Fibroblast of the aortic adventitia (primary cell): ENCODE measurements at regions not wholly inside any gene's neighbourhood (a gene's known extent, or its start where the extent isn't known, plus 50 kb on each side); places are given as distances from the start of the nearest gene placed in this dataset.

Experiments used
- DNase-seq: peaks from one replicate; pipeline ENCODE4 v3.0.0-alpha.2; 2010; ENCODE audit warnings: low read depth
- H3K4me3 ChIP-seq: 2 replicates; pipeline ENCODE4 v1.5.1; 2011; ENCODE audit warnings: low read depth, mild to moderate bottlenecking, control low read depth, low read length, moderate library complexity
- CTCF ChIP-seq: IDR thresholded peaks from 2 replicates; pipeline ENCODE4 v1.5.1; 2011; ENCODE audit warnings: mild to moderate bottlenecking, low read length, control low read depth, inconsistent platforms; ENCODE audit not compliant: insufficient read depth

DNA sequence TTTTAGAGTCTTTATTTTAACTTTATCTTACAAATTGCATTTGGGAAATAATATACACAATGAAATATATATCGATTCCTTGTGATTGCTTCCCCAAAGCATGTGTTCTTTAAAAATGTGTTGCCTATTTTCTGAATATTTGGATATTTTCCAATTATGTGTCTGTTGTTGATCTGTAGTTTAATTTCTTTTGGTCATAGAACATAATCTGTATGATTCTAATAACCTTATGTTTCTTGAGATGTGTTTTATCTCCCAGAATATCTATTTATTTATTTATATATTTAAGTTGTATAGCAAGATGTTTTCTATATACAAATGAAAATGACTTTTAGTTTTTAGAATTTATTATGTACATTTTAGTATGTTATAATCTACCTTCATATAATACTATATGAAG is 710.8 kb upstream of the PCDH20 start:
- no peak for DNase-seq
- no peak for TF ChIP-seq CTCF
- no peak overlapping the region for H3K4me3 ChIP-seq

GRCh38 chr13:62125451-62125850 is 709.8 kb upstream of the PCDH20 start:
- DNase-seq, result no peak
- H3K4me3 ChIP-seq, result no peak overlapping the region
- TF ChIP-seq CTCF, result no peak

DNA sequence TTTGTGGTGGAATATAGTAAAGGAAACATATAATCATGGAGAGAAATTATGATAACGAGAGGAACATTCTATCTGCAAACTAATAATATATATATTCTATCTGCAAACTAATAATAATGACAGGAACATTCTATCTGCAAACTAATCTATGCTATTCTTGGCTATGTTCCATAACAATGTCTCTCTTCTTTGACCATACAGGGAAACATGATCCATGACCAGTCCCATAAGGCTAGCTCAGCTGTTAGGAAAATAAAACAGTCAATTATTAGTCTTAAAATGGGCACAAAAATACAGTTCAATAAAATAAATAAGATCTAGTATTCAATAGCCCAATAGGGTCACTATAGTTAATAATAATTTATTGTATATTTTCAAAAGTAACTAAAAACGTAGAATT is 707.8 kb upstream of the PCDH20 start:
- TF ChIP-seq CTCF, result no peak
- DNase-seq, result no peak
- no peak overlapping the region for H3K4me3 ChIP-seq

GRCh38 chr13:62122434-62122833 is 706.8 kb upstream of the PCDH20 start:
- TF ChIP-seq CTCF, result no peak
- DNase-seq, result no peak

DNA sequence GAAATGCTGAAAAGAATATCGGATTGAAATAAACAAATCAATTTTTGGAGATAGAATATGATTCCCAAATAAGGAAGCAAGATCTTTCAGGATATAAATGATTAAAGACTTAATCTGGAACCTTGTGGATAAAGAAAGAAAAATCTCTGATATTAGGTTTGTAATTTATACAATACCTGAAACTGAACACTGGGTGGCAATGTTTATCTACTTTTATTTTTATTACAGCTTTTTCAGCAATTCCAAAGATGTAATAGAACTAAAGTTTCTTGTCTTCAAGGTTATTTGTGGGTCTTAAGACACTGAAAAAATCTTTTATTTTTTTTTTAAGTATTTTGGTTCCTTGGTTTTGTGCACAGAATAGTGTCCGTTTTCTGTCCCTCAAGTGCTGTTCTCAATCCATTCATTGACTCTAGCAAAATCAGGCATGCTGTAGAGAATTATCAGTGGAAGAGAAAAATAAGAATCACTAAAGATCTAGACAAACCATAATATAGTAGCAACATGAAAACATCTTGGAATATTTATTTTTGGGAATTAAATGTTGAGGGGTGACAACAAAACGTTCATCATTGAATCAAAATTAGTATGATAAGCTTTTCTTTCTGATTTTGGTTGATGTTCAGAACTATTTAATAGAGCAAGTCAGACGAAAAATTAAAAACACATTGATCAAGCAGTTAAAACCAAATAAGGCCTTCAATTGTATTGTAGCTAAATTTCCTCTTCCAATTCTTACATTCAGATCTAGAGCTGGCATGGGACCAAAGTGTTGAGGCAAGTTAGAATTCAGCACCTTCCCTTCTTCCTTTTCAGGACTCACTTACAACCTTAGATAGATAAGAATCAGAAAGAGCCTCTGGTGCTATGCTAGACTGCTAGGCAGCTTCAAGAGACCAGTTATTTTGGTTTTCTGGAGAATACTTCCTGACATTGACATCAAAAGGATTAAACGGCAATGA is 704.4 kb upstream of the PCDH20 start:
- TF ChIP-seq CTCF, result no peak
- peak; percentile 2 for DNase-seq
- no peak overlapping the region for H3K4me3 ChIP-seq

More at GRCh38 chr13:62122434-62122833, 706.8 kb upstream of the PCDH20 start:
- H3K4me3 ChIP-seq, result no peak overlapping the region

DNA sequence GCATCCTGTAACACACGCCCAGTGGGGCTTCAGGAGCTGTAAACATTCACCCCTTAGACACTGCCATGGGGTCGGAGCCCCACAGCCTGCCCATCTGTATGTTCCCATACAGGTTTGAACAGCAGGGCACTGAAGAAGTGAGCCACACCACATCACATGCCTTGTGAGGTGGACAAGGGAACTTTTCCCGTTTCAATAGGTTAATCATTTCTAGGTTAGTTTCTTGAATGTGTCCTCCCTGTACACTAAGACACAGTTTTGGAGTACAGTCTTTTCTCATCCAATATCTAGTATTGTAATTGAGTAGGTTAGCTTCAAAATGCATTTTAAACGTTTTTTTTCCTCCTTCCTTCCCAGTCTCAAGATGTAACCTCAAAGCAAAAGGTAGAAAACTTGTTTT is 700.2 kb upstream of the PCDH20 start:
- DNase-seq, result no peak
- H3K4me3 ChIP-seq, result no peak overlapping the region
- no peak for TF ChIP-seq CTCF

GRCh38 chr13:62113179-62113578 is 697.5 kb upstream of the PCDH20 start:
- no peak for DNase-seq
- H3K4me3 ChIP-seq, result no peak overlapping the region
- no peak for TF ChIP-seq CTCF
